ENCODE measurements at regions not wholly inside any gene's neighbourhood (a gene's known extent, or its start where the extent isn't known, plus 50 kb on each side); places are given as distances from the start of the nearest gene placed in this dataset.

DNA sequence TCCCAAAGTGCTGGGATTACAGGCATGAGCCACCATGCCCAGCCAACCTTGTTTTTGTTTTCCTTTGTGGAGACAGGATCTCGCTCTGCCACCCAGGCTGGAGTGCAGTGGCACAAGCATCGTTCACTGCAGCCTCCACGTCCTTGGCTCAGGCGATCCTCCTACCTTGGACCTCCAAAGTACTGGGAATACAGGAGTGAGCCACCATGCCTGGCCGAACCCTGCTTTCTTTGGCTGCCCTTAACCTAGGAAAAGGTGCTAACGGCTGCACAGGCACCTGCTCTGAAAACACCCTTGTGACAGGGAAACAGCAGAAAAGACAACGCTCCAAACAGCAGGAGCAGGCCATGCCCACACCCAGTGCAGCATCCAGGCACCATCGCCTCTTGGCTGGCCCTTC is 71.9 kb downstream of the OAT start:
- H3K27me3 ChIP-seq (replicated peaks in 1 of 2; ENCODE audit: control insufficient read depth in 2 of 2, extremely low read depth in 1 of 2, insufficient read depth in 2 of 2, low read length in 1 of 2), result peaks cover 0 to 5% of the 10 kb centered on the region in 2 experiments
- CTCF ChIA-PET, result no interaction called here
- Mint-ChIP-seq H3K4me3 (no peak overlapping the region), H3K36me3 (no peaks in the 10 kb centered on the region), H3K4me1 (no peaks in the 10 kb centered on the region), H3K27ac (no peak overlapping the region), H3K9me3 (no peaks in the 10 kb centered on the region), H3K27me3 (no peaks in the 10 kb centered on the region)
- no peak overlapping the region for H3K27ac ChIP-seq (ENCODE audit: low read length)
- H3K4me3 ChIP-seq (ENCODE audit: control insufficient read depth in 1 of 2, extremely low read depth in 1 of 2, low read length in 1 of 2), result no peak overlapping the region
- ATAC-seq (replicated peaks in 1 of 4) (no peak), DNase-seq (no peak)
- no peaks in the 10 kb centered on the region for H3K9me3 ChIP-seq
- H3K4me1 ChIP-seq (ENCODE audit: control insufficient read depth in 1 of 2, extremely low read depth in 1 of 2, insufficient read depth in 2 of 2, low read length in 2 of 2), result no peaks in the 10 kb centered on the region
- 88% methylated on average over 8 of the region's 8 CpGs for WGBS (ENCODE audit: insufficient coverage)
- no peaks in the 10 kb centered on the region for H3K36me3 ChIP-seq (ENCODE audit: control insufficient read depth in 2 of 2, extremely low read depth in 1 of 2, insufficient read depth in 1 of 2, low read length in 1 of 2)
- POLR2A ChIA-PET, result no interaction called here

- Mint-ChIP-seq H3K4me3 (no peak overlapping the region), H3K4me1 (peaks cover 0 to 5% (median 4%) of the 10 kb centered on the region in 3 donors), H3K27me3 (peaks cover 0 to 2% of the 10 kb centered on the region in 2 donors), H3K36me3 (no peaks in the 10 kb centered on the region), H3K9me3 (no peaks in the 10 kb centered on the region), H3K27ac (no peak overlapping the region)
- H3K4me3 ChIP-seq (ENCODE audit: control insufficient read depth in 1 of 2, extremely low read depth in 1 of 2, low read length in 1 of 2), result no peak overlapping the region
- ChIA-PET CTCF (interaction anchor here in 1 of 2 donors (0.5 kb wide), 1 partner anchor 92 kb away, joined by 3 read pairs; no protein-coding TSS in a partner anchor), POLR2A (no interaction called here)
- WGBS (ENCODE audit: insufficient coverage), result 94% methylated on average over 3 of the region's 8 CpGs
- H3K4me1 ChIP-seq (ENCODE audit: control insufficient read depth in 1 of 2, extremely low read depth in 1 of 2, insufficient read depth in 2 of 2, low read length in 2 of 2), result peaks cover 0 to 5% of the 10 kb centered on the region in 2 experiments
- no peak for ATAC-seq (replicated peaks in 1 of 4)
- no peaks in the 10 kb centered on the region for H3K36me3 ChIP-seq (ENCODE audit: control insufficient read depth in 2 of 2, extremely low read depth in 1 of 2, insufficient read depth in 1 of 2, low read length in 1 of 2)
- H3K9me3 ChIP-seq, result no peaks in the 10 kb centered on the region
- H3K27me3 ChIP-seq (replicated peaks in 1 of 2; ENCODE audit: control insufficient read depth in 2 of 2, extremely low read depth in 1 of 2, insufficient read depth in 2 of 2, low read length in 1 of 2), result peaks cover 0 to 10% of the 10 kb centered on the region in 2 experiments
- H3K27ac ChIP-seq (ENCODE audit: low read length), result no peak overlapping the region
- DNase-seq, result no peak
These were observed 73.2 kb downstream of the OAT start for GRCh38 chr10:124345521-124345920.

DNA sequence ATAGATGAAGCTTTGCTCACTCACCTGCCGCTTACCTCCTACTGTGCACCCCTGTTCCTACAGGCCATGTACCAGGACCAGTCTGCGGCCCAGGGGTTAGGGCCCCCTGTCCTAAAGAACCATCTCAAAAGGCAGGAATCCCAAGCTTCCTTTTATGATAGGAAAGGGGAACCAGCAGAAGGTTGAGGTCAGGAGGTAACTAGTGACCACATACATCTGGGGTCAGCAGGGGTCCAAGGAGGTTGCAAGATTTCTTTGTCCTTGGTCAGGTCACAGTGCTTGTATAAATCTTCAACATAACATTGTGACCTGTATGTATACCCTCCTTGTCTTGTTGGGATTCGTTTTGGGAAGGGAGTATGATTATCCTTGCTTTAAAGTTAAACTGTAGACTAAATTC is 73.8 kb downstream of the OAT start:
- no peaks in the 10 kb centered on the region for H3K9me3 Mint-ChIP-seq
- H3K4me1 Mint-ChIP-seq, result peaks cover 0 to 5% (median 4%) of the 10 kb centered on the region in 3 donors
- CTCF ChIA-PET, result interaction anchor here in 1 of 2 donors (0.5 kb wide), 1 partner anchor 92 kb away, joined by 3 read pairs; no protein-coding TSS in a partner anchor
- peaks cover 0 to 5% of the 10 kb centered on the region in 2 experiments for H3K4me1 ChIP-seq (ENCODE audit: control insufficient read depth in 1 of 2, extremely low read depth in 1 of 2, insufficient read depth in 2 of 2, low read length in 2 of 2)
- POLR2A ChIA-PET, result no interaction called here
- H3K36me3 Mint-ChIP-seq, result no peaks in the 10 kb centered on the region
- H3K27me3 Mint-ChIP-seq, result peaks cover 0 to 2% of the 10 kb centered on the region in 2 donors
- no peak for ATAC-seq (replicated peaks in 1 of 4)
- H3K9me3 ChIP-seq, result no peaks in the 10 kb centered on the region
- H3K27ac Mint-ChIP-seq, result no peak overlapping the region
- H3K4me3 Mint-ChIP-seq, result no peak overlapping the region
- H3K4me3 ChIP-seq (ENCODE audit: control insufficient read depth in 1 of 2, extremely low read depth in 1 of 2, low read length in 1 of 2), result no peak overlapping the region
- no peak for DNase-seq
- no peaks in the 10 kb centered on the region for H3K36me3 ChIP-seq (ENCODE audit: control insufficient read depth in 2 of 2, extremely low read depth in 1 of 2, insufficient read depth in 1 of 2, low read length in 1 of 2)
- no CpG with 5 or more reads among the region's 3 CpGs for WGBS (ENCODE audit: insufficient coverage)
- H3K27ac ChIP-seq (ENCODE audit: low read length), result no peak overlapping the region
- peaks cover 0 to 10% of the 10 kb centered on the region in 2 experiments for H3K27me3 ChIP-seq (replicated peaks in 1 of 2; ENCODE audit: control insufficient read depth in 2 of 2, extremely low read depth in 1 of 2, insufficient read depth in 2 of 2, low read length in 1 of 2)

DNA sequence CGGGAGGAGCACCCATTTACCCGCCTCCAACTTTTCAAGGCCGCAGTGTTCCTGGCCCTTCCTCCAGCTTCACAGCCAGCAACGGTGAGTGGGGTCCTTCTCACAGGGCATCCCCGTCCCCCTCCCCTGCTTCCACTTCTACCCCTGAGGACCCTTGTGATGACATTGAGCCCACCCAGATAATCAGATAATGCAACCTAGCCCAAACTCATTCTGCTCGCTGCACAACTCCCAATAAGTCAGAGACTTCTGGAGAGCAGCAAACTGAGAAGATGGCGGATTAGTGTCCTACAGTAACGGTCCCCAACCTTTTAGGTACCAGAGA is 74.5 kb downstream of the OAT start:
- no peak for ATAC-seq (replicated peaks in 1 of 4)
- 100% methylated on average over 5 of the region's 8 CpGs for WGBS (ENCODE audit: insufficient coverage)
- H3K27me3 Mint-ChIP-seq, result peaks cover 0 to 2% of the 10 kb centered on the region in 2 donors
- ChIA-PET CTCF (no interaction called here), POLR2A (no interaction called here)
- DNase-seq, result no peak
- H3K27ac Mint-ChIP-seq, result no peak overlapping the region
- no peak overlapping the region for H3K4me3 Mint-ChIP-seq
- peaks cover 0 to 5% of the 10 kb centered on the region in 2 experiments for H3K4me1 ChIP-seq (ENCODE audit: control insufficient read depth in 1 of 2, extremely low read depth in 1 of 2, insufficient read depth in 2 of 2, low read length in 2 of 2)
- H3K36me3 ChIP-seq (ENCODE audit: control insufficient read depth in 2 of 2, extremely low read depth in 1 of 2, insufficient read depth in 1 of 2, low read length in 1 of 2), result no peaks in the 10 kb centered on the region
- peaks cover 0 to 9% of the 10 kb centered on the region in 2 experiments for H3K27me3 ChIP-seq (replicated peaks in 1 of 2; ENCODE audit: control insufficient read depth in 2 of 2, extremely low read depth in 1 of 2, insufficient read depth in 2 of 2, low read length in 1 of 2)
- H3K4me3 ChIP-seq (ENCODE audit: control insufficient read depth in 1 of 2, extremely low read depth in 1 of 2, low read length in 1 of 2), result no peak overlapping the region
- H3K9me3 Mint-ChIP-seq, result no peaks in the 10 kb centered on the region
- no peaks in the 10 kb centered on the region for H3K9me3 ChIP-seq
- H3K36me3 Mint-ChIP-seq, result no peaks in the 10 kb centered on the region
- no peak overlapping the region for H3K27ac ChIP-seq (ENCODE audit: low read length)
- peaks cover 0 to 5% (median 4%) of the 10 kb centered on the region in 3 donors for H3K4me1 Mint-ChIP-seq

DNA sequence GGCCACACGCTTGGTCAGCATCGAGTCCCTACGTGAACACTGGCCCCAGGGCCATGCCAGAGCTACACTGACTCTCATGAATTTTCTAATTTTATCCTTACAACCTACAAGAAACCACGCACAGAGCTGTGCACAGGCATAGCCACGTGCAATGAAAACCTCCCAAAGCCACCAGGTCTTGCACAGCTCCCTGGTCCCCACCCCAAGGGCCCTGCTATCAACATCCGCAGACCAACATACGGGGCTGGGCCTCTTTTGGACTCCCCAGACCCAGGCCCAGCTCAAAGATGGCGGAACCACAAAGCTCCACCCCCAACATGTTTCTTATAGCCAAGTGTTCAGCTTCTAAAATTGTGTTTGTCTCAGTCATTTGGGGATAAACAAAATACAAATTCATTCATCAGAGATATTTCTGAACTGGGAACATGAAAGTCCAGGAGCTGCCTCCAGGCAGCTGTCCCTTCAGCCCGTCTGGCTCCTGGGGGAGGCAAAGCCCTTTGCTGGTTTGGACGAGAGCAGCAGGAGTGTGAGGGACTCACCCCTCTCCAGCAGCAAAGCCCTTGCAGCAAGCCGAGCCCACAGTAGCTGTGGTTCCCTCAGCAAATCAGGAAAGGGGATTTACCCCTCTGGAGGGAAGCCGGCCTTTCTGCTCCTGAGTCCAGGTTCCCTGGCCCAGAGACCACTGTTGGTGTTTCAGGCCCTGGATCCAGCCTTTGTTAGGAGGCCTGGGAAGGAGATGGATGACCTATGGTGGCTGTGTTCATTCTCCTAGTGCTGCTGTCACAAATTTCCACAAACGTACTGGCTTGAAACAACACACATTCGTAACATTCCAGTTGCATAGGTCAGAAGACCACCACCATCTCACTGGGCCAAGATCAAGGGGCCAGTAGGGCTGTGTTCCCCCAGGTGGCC is 75.1 kb downstream of the OAT start:
- H3K9me3 ChIP-seq, result no peaks in the 10 kb centered on the region
- CTCF ChIA-PET, result no interaction called here
- POLR2A ChIA-PET, result no interaction called here

GRCh38 chr10:124342821-124343170 is 75.9 kb downstream of the OAT start:
- H3K4me3 Mint-ChIP-seq, result no peak overlapping the region
- H3K27ac Mint-ChIP-seq, result peak overlapping the region in 1 of 2 donors; percentile 63
- peaks cover 0 to 11% of the 10 kb centered on the region in 2 experiments for H3K27me3 ChIP-seq (replicated peaks in 1 of 2; ENCODE audit: control insufficient read depth in 2 of 2, extremely low read depth in 1 of 2, insufficient read depth in 2 of 2, low read length in 1 of 2)
- DNase-seq (no peak), ATAC-seq (replicated peaks in 1 of 4) (no peak)
- CTCF ChIA-PET, result no interaction called here
- H3K4me1 Mint-ChIP-seq, result peaks cover 0 to 5% (median 4%) of the 10 kb centered on the region in 3 donors
- H3K4me1 ChIP-seq (ENCODE audit: control insufficient read depth in 1 of 2, extremely low read depth in 1 of 2, insufficient read depth in 2 of 2, low read length in 2 of 2), result peaks cover 0 to 5% of the 10 kb centered on the region in 2 experiments
- H3K36me3 ChIP-seq (ENCODE audit: control insufficient read depth in 2 of 2, extremely low read depth in 1 of 2, insufficient read depth in 1 of 2, low read length in 1 of 2), result no peaks in the 10 kb centered on the region
- peaks cover 0 to 2% of the 10 kb centered on the region in 2 donors for H3K27me3 Mint-ChIP-seq
- POLR2A ChIA-PET, result no interaction called here
- no peaks in the 10 kb centered on the region for H3K9me3 ChIP-seq
- H3K9me3 Mint-ChIP-seq, result no peaks in the 10 kb centered on the region
- no peak overlapping the region for H3K27ac ChIP-seq (ENCODE audit: low read length)
- H3K36me3 Mint-ChIP-seq, result no peaks in the 10 kb centered on the region
- H3K4me3 ChIP-seq (ENCODE audit: control insufficient read depth in 1 of 2, extremely low read depth in 1 of 2, low read length in 1 of 2), result no peak overlapping the region
- WGBS (ENCODE audit: insufficient coverage), result 86% methylated on average over 5 of the region's 5 CpGs

More for the DNA sequence above, 75.1 kb downstream of the OAT start:
- Histone ChIP-seq H3K36me3 (ENCODE audit: control insufficient read depth in 2 of 2, extremely low read depth in 1 of 2, insufficient read depth in 1 of 2, low read length in 1 of 2) (no peaks in the 10 kb centered on the region), H3K27ac (ENCODE audit: low read length) (no peak overlapping the region), H3K4me1 (ENCODE audit: control insufficient read depth in 1 of 2, extremely low read depth in 1 of 2, insufficient read depth in 2 of 2, low read length in 2 of 2) (peaks cover 0 to 5% of the 10 kb centered on the region in 2 experiments), H3K4me3 (ENCODE audit: control insufficient read depth in 1 of 2, extremely low read depth in 1 of 2, low read length in 1 of 2) (no peak overlapping the region), H3K27me3 (replicated peaks in 1 of 2; ENCODE audit: control insufficient read depth in 2 of 2, extremely low read depth in 1 of 2, insufficient read depth in 2 of 2, low read length in 1 of 2) (peaks cover 0 to 11% of the 10 kb centered on the region in 2 experiments)
- Mint-ChIP-seq H3K4me1 (peaks cover 0 to 5% (median 4%) of the 10 kb centered on the region in 3 donors), H3K27me3 (peaks cover 0 to 2% of the 10 kb centered on the region in 2 donors), H3K36me3 (no peaks in the 10 kb centered on the region), H3K4me3 (no peak overlapping the region), H3K27ac (no peak overlapping the region), H3K9me3 (no peaks in the 10 kb centered on the region)
- ATAC-seq (replicated peaks in 1 of 4) (no peak), DNase-seq (no peak)
- 77% methylated on average over 11 of the region's 14 CpGs for WGBS (ENCODE audit: insufficient coverage)

All from T-cell (primary cell).